Suprapubic skin (tissue), 4 donors: ENCODE measurements at regions not wholly inside any gene's neighbourhood (a gene's known extent, or its start where the extent isn't known, plus 50 kb on each side); places are given as distances from the start of the nearest gene placed in this dataset.
"Not testable (repeated sequence)": the region's sequence is repeated elsewhere in the genome, so short reads cannot be mapped to it uniquely, and the experiment has no call there.

Experiments
- DNase-seq, 2 donors: peaks; one replicate each; pipeline ENCODE4 v3.0.0-alpha.2; 2019; ENCODE audit warnings: low spot score in 2 of 2
- H3K27ac ChIP-seq: fragments of 200-600 bp; sonication (generic); one replicate; pipeline ENCODE4 v1.5.1; 2019
- H3K27me3 ChIP-seq: fragments of 200-600 bp; sonication (generic); one replicate; pipeline ENCODE4 v1.5.1; 2019
- H3K36me3 ChIP-seq: fragments of 200-600 bp; sonication (generic); one replicate; pipeline ENCODE4 v1.5.1; 2019
- H3K4me1 ChIP-seq: fragments of 200-600 bp; sonication (generic); one replicate; pipeline ENCODE4 v1.5.1; 2019
- H3K4me3 ChIP-seq: fragments of 200-600 bp; sonication (generic); one replicate; pipeline ENCODE4 v1.5.1; 2019; ENCODE audit warnings: mild to moderate bottlenecking
- H3K9me3 ChIP-seq: fragments of 200-600 bp; sonication (generic); one replicate; pipeline ENCODE4 v1.5.1; 2019
- CTCF ChIP-seq, 2 donors: fragments of 200-600 bp in 1 of 2; fragments of 450-650 bp in 1 of 2; sonication (generic) in 1 of 2; IDR thresholded peaks; one replicate each; pipeline ENCODE4 v1.5.1; 2016 to 2019; ENCODE audit warnings: antibody characterized with exemption in 2 of 2, mild to moderate bottlenecking in 1 of 2, moderate library complexity in 1 of 2
- EP300 ChIP-seq: sonication (generic); formaldehyde crosslinking; IDR thresholded peaks from one replicate; pipeline ENCODE4 v1.6.1; 2017; ENCODE audit warnings: antibody characterized with exemption
- POLR2A ChIP-seq, 2 donors: fragments of 450-650 bp; IDR thresholded peaks; one replicate each; pipeline ENCODE4 v1.6.1; 2017; ENCODE audit warnings: antibody characterized with exemption in 2 of 2, mild to moderate bottlenecking in 2 of 2, moderate library complexity in 2 of 2
- POLR2AphosphoS5 ChIP-seq, 3 donors: sonication (generic); formaldehyde crosslinking; IDR thresholded peaks; one replicate each; pipeline ENCODE4 v1.6.1; 2017; ENCODE audit warnings: antibody characterized with exemption in 3 of 3
- WGBS: methylation state at CpG from one replicate; pipeline ENCODE4 v1.1.5; 2018; 5-methylcytosine and 5-hydroxymethylcytosine counted together

- no peak overlapping the region for H3K4me3 ChIP-seq
- TF ChIP-seq CTCF (IDR thresholded peaks at IDR 0.05) (no peak), EP300 (no peak), POLR2A (IDR thresholded peaks at IDR 0.05) (no peak), POLR2AphosphoS5 (IDR thresholded peaks at IDR 0.05) (no peak)
- H3K4me1 ChIP-seq, result no peaks in the 10 kb centered on the region
- no peak overlapping the region for H3K27ac ChIP-seq
- H3K27me3 ChIP-seq, result no peaks in the 10 kb centered on the region
- DNase-seq, result no peak
- H3K36me3 ChIP-seq, result no peaks in the 10 kb centered on the region
- no peaks in the 10 kb centered on the region for H3K9me3 ChIP-seq
Measured at GRCh38 chrX:121876305-121876704, 828.9 kb downstream of the GLUD2 start.

GRCh38 chrX:121877337-121877736 is 829.9 kb downstream of the GLUD2 start:
- 90% methylated on average over 18 of the region's 18 CpGs for WGBS
- not testable (repeated sequence) for H3K4me1 ChIP-seq, H3K27ac ChIP-seq, DNase-seq, H3K27me3 ChIP-seq, H3K4me3 ChIP-seq, H3K9me3 ChIP-seq, H3K36me3 ChIP-seq

GRCh38 chrX:121886557-121886956 is 839.1 kb downstream of the GLUD2 start:
- Histone ChIP-seq H3K27me3 (no peaks in the 10 kb centered on the region), H3K36me3 (no peaks in the 10 kb centered on the region), H3K4me1 (no peaks in the 10 kb centered on the region), H3K9me3 (no peaks in the 10 kb centered on the region), H3K27ac (no peak overlapping the region), H3K4me3 (no peak overlapping the region)
- no peak for DNase-seq
- 64% methylated on average over 2 of the region's 2 CpGs for WGBS
- TF ChIP-seq EP300 (no peak), CTCF (IDR thresholded peaks at IDR 0.05) (no peak), POLR2A (IDR thresholded peaks at IDR 0.05) (no peak), POLR2AphosphoS5 (IDR thresholded peaks at IDR 0.05) (no peak)

GRCh38 chrX:121894756-121895155 is 847.3 kb downstream of the GLUD2 start:
- Histone ChIP-seq H3K9me3 (no peaks in the 10 kb centered on the region), H3K27me3 (no peaks in the 10 kb centered on the region), H3K27ac (no peak overlapping the region), H3K4me3 (no peak overlapping the region), H3K36me3 (no peaks in the 10 kb centered on the region), H3K4me1 (no peaks in the 10 kb centered on the region)
- no peak for TF ChIP-seq CTCF (IDR thresholded peaks at IDR 0.05)
- no peak for TF ChIP-seq POLR2A (IDR thresholded peaks at IDR 0.05)
- no peak for TF ChIP-seq EP300
- TF ChIP-seq POLR2AphosphoS5 (IDR thresholded peaks at IDR 0.05), result no peak
- DNase-seq, result no peak
- 73% methylated on average over 3 of the region's 3 CpGs for WGBS

GRCh38 chrX:121902463-121902862 is 855.1 kb downstream of the GLUD2 start:
- no peak for DNase-seq
- Histone ChIP-seq H3K27ac (no peak overlapping the region), H3K36me3 (no peaks in the 10 kb centered on the region), H3K4me3 (no peak overlapping the region), H3K27me3 (no peaks in the 10 kb centered on the region), H3K4me1 (no peaks in the 10 kb centered on the region), H3K9me3 (no peaks in the 10 kb centered on the region)
- WGBS, result 66% methylated on average over 2 of the region's 2 CpGs
- no peak for TF ChIP-seq EP300
- TF ChIP-seq POLR2A (IDR thresholded peaks at IDR 0.05), result no peak
- TF ChIP-seq POLR2AphosphoS5 (IDR thresholded peaks at IDR 0.05), result no peak
- TF ChIP-seq CTCF (IDR thresholded peaks at IDR 0.05), result no peak

- WGBS, result 79% methylated on average over 7 of the region's 7 CpGs
- Histone ChIP-seq H3K27ac (no peak overlapping the region), H3K4me1 (no peaks in the 10 kb centered on the region), H3K27me3 (no peaks in the 10 kb centered on the region), H3K4me3 (no peak overlapping the region), H3K36me3 (no peaks in the 10 kb centered on the region), H3K9me3 (no peaks in the 10 kb centered on the region)
- DNase-seq, result no peak
- TF ChIP-seq EP300, result no peak
- no peak for TF ChIP-seq POLR2AphosphoS5 (IDR thresholded peaks at IDR 0.05)
- TF ChIP-seq POLR2A (IDR thresholded peaks at IDR 0.05), result no peak
- no peak for TF ChIP-seq CTCF (IDR thresholded peaks at IDR 0.05)
Measured at GRCh38 chrX:121903961-121904360, 856.6 kb downstream of the GLUD2 start.
